ENCODE measurements at regions not wholly inside any gene's neighbourhood (a gene's known extent, or its start where the extent isn't known, plus 50 kb on each side); places are given as distances from the start of the nearest gene placed in this dataset.

- DNase-seq, result no peak
These were observed 108.8 kb downstream of the SQOR start for GRCh38 chr15:45743426-45744235.

DNA sequence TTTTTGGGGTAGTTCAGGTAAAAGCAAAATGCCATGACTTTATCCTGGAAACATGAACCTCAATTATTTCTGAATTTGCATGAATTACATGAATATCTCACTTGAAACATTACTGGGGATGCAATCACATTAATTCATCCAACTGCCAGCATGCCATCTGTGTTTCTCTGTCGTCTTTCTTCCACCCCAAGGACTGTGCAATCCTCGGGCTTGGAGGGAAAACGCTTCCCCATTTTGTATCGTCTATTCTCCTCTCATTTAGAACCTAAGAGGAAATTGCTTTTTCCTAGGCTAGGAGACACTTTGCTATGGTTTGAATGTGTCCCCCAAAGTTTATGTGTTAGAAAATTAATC is 109.4 kb downstream of the SQOR start:
- no peak for DNase-seq

DNA sequence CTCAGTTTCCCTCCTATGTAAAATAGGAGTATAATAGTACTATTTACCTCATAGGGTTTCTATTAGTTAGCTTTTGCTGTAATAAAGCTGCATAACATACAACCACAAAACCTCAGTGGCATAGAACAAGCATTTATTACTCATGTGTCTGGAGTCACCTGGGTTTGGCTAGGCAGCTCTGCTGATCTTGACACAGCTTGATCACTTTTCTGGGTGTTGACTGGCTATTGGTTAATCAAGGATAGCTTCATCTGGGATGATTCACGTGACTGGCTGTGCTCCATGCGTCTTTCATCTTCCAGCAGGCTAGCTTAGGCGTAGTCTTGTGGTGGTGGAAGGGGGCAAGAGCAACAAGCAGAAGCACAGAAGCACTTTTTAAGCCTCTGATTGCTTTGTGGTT is 112.6 kb downstream of the SQOR start:
- DNase-seq, result no peak

DNA sequence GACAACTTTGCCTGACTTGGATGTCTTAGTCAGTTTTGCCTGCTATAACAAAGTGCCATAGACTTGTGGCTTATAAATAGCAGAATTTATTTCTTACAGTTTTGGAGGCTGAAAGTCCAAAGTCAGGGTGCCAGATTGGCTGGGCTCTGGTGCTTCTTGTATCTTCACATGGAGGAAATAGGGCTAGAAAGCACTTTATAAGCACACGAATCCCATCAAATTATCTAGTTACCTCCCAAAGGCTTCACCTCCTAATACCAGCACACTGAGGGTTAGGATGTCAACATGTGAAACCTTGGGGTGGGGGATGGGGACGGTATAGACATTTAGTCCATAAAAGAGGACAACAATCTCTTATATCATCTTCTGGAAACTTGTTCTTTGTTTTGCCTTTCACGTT is 116.8 kb downstream of the SQOR start:
- no peak for DNase-seq

GRCh38 chr15:45759936-45760335 is 125.1 kb downstream of the SQOR start:
- no peak for DNase-seq

GRCh38 chr15:45762726-45763125 is 127.9 kb downstream of the SQOR start:
- no peak for DNase-seq

DNA sequence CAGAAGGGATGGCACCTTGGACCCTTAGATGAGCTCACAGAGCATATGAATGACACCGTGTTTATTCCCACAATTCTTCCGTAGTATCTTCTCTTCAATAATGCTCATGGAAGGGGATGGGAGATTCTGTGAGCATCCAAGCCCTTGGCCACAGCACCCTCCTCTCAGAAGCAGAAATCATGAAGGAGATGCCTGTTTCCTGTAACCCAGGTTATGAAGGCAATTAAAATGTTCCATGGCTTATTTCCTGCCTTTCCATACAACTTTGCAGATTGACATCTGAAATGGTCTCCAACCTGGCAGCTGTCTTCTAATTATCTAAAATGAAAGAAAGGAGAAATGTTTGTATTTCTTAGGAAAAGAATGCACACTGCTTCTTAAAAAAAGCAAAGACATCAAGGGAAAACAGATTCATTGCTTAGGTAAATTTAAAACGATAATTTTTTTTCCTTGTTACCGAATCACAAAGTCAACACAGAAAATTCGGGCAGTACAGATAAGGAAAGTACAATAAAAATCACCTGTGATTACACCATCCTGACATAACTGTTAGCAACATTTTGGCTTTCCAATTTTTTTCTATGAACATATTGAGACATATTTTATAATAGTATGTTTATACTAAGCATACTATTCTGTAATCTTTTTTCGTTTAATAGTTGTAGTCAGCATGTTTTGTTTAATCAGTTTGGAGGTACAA is 128.5 kb downstream of the SQOR start:
- DNase-seq, result no peak

GRCh38 chr15:45773149-45773548 is 138.3 kb downstream of the SQOR start:
- DNase-seq, result no peak

DNA sequence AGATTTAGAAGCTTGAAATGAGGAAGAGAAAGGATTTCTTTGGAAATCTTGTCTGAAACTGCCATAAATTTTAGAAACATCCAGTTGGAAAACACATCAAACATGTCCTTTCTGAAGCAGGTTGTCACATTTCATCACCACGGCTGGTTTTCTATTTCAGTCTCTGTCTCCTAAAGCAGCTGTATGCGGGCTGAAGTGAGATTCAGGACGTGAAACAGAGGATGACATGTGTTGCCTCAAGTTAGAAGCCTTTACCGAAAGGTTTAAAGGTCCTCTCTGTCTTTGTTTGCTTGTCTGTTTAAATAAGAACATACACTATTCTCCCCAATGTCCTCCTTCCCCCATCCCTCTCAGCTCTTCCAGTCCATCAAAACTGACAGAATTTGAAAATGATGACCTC is 141.9 kb downstream of the SQOR start:
- no peak for DNase-seq

GRCh38 chr15:45777781-45778180 is 143.0 kb downstream of the SQOR start:
- no peak for DNase-seq

GRCh38 chr15:45780352-45780751 is 145.5 kb downstream of the SQOR start:
- DNase-seq, result no peak

DNA sequence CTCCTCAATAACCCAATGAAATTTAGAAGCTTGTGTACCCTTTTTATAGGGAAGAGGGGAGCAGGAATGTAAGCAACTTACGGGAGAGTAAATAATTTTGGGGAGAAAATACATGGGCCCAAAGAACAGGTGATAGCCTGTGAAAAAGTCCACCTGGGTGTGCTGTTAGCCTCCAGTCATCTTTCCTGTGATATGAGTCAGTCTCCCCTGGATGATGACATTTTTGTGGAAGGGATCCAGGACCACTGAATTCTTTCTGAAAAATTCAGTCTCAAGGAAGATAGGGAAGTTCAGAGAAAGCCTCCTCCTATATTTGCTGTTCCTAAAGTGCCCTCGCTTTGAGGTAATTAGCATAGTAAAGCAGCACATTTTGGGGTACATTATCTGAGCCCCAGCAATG is 149.8 kb downstream of the SQOR start:
- DNase-seq, result no peak

- DNase-seq, result no peak
These were observed 151.1 kb downstream of the SQOR start for GRCh38 chr15:45785897-45786296.

GRCh38 chr15:45790325-45790943 is 155.6 kb downstream of the SQOR start:
- no peak for DNase-seq

- no peak for DNase-seq
These were observed 159.5 kb downstream of the SQOR start for GRCh38 chr15:45794304-45794703.

DNA sequence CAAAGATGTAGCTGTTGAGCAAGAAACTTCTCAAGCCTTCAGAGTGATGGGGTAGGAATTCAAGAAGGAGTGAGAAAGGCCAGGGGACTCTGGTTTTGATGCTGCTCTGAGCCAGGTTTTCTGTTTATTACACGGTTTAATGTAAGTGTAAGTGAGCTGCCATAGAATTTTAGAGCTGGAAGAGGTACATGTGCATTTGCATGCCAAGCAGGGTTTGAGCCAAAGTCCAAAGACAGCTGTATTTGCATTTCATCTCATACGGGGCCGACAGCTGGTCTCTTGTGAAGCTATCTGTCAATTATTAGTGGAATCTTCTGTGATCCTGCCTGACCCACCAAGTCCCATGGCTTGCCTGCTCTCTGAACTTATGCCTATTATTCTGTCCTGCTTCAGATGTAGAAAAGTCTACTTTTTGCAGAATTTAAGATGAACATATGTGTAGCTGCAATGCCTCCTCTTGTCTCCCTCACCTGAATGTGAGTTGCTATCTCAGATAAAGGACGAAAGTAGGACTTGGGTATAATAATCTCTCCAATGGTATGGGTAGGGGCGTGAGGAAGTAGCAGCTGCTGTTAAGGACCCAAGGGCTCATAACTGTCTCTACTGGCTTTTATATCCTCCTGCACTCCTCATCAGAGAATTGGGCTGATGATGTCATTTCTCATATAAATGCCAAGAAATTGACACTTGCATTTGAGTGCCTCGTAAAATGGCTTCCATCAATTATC is 160.0 kb downstream of the SQOR start:
- DNase-seq, result no peak

DNA sequence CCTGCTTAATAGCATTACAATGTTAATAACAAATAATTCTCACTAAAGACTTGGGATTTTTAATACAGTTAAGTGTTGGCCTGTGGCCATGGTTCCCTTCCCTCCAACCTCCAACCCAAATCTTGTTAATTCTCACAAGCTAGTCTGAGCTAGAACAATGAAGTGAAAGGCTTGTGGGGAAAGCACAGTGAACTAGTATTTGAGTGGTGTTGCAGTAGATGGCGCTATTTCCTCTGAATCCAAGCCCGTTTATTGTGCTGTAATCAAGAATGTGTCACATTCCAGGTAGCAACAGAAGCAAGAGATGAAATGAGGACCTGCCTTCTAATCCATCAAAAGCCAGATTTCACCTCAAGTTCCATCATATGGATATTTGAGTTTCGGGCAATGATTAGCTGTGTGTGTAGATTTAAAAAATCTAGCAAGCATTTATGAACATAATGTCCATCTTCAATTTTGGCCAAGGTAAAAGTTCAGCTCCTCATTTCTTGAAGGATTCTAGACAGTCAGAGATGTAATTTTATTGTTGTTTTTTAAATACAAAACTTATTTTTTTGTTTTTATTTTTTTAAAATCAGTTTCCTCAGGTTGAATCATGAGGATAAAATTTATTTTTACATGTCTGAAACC is 160.7 kb downstream of the SQOR start:
- DNase-seq, result no peak

DNA sequence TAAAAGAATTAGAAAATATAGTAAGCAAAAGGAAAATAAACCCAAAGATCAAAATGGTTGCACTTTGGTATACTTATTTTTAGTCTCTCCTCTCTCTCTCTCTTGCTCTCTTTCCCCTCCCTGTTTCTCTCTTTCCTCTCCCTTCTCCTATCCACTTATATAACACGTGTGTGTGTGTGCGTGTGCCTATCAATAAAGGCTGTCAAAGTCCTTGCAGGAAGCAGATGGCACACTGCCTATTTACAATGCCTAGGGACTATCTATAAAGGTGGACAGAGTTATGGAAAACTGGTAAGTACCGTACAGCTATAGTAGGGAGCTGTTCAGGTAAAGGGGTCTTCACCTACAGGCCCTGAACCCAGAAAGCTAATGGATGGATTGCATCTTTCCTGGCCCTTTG is 161.6 kb downstream of the SQOR start:
- DNase-seq, result no peak

DNA sequence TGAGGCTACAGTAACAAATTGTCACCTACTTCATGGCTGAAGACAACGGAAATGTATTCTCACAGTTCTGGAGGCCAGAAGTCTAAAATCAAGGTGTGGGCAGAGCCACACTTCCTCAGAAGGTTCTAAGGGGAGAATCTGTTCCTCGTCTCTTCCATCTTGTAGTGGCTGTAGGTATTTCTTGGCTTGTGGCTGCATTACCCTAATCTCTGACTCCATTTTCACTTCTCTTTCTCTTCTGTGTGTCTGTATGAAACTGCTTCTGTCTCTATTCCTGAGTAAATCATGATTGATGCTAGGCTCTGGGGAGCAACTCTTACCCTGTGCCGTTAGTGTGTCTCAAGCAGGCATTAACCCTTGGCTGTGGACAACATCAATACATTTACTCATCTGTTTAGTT is 164.7 kb downstream of the SQOR start:
- no peak for DNase-seq

DNA sequence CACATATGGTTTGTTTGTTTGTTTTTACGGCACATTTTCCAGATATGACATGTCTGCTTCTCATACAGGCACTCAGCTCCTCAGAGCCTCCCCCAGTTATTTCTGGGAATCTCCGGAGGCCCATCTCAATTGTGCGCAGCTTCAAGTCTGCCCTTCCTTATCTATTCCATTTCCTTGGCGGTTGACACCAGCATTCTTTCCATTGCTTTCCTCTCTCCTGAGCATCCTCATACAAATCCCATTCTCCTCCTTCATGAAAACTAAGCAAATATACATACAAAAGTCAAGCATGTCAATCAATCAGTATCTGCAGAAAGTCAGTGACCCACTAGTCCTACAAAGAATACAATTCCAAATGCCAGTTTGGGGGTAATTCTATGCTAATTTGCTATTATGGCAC is 166.7 kb downstream of the SQOR start:
- DNase-seq, result no peak

- no peak for DNase-seq
These were observed 167.3 kb downstream of the SQOR start for GRCh38 chr15:45802140-45802539.

- no peak for DNase-seq
These were observed 169.2 kb downstream of the SQOR start for GRCh38 chr15:45804028-45804427.

GRCh38 chr15:45810201-45810600 is 175.4 kb downstream of the SQOR start:
- DNase-seq, result no peak
